HL-60 (cell line): ENCODE measurements at regions not wholly inside any gene's neighbourhood (a gene's known extent, or its start where the extent isn't known, plus 50 kb on each side); places are given as distances from the start of the nearest gene placed in this dataset.

Experiments used
- CTCF ChIP-seq: IDR thresholded peaks from one replicate; pipeline ENCODE4 v1.5.1; 2011; ENCODE audit warnings: low read length, control low read depth, inconsistent platforms; ENCODE audit not compliant: insufficient read depth
- REST ChIP-seq: IDR thresholded peaks from 2 replicates; pipeline ENCODE4 v1.6.1; 2012; ENCODE audit warnings: low read depth; ENCODE audit not compliant: insufficient replicate concordance

GRCh38 chr9:105971986-105972385, 277.6 kb downstream of the TMEM38B start:
- TF ChIP-seq CTCF (no peak), REST (no peak)
